Sigmoid colon (tissue), 6 donors: ENCODE measurements at regions not wholly inside any gene's neighbourhood (a gene's known extent, or its start where the extent isn't known, plus 50 kb on each side); places are given as distances from the start of the nearest gene placed in this dataset.

Experiments used
- DNase-seq: peaks from one replicate; pipeline ENCODE4 v3.0.0-alpha.2; 2019
- H3K27ac ChIP-seq, 4 donors: fragments of 200-600 bp; sonication (generic); one replicate each; pipeline ENCODE4 v1.5.1; 2016 to 2019; ENCODE audit warnings: mild to moderate bottlenecking in 1 of 4
- H3K27me3 ChIP-seq, 3 donors: fragments of 200-600 bp; sonication (generic); one replicate each; pipeline ENCODE4 v1.5.1; 2019; ENCODE audit warnings: mild to moderate bottlenecking in 1 of 3
- H3K36me3 ChIP-seq, 4 donors: fragments of 200-600 bp; sonication (generic); one replicate each; pipeline ENCODE4 v1.5.1; 2016 to 2019
- H3K4me1 ChIP-seq, 4 donors: fragments of 200-600 bp; sonication (generic); one replicate each; pipeline ENCODE4 v1.5.1; 2017 to 2019
- H3K4me3 ChIP-seq, 4 donors: fragments of 200-600 bp; sonication (generic); one replicate each; pipeline ENCODE4 v1.5.1; 2017 to 2019; ENCODE audit warnings: mild to moderate bottlenecking in 2 of 4, moderate library complexity in 1 of 4
- H3K9me3 ChIP-seq, 4 donors: fragments of 200-600 bp in 3 of 4; sonication (generic) in 3 of 4; one replicate each; pipeline versions ENCODE4 v1.5.1 to v1.6.1; 2013 to 2019
- EP300 ChIP-seq, 4 donors: sonication (generic); formaldehyde crosslinking; IDR thresholded peaks; one replicate each; pipeline ENCODE4 v1.6.1; 2017; ENCODE audit warnings: antibody characterized with exemption in 4 of 4
- POLR2A ChIP-seq, 2 donors: fragments of 450-650 bp; IDR thresholded peaks; one replicate each; pipeline ENCODE4 v1.6.1; 2016; ENCODE audit warnings: antibody characterized with exemption in 2 of 2, mild to moderate bottlenecking in 2 of 2, moderate library complexity in 2 of 2
- POLR2AphosphoS5 ChIP-seq, 4 donors: sonication (generic); formaldehyde crosslinking; IDR thresholded peaks; one replicate each; pipeline ENCODE4 v1.6.1; 2017; ENCODE audit warnings: antibody characterized with exemption in 4 of 4
- WGBS, 2 donors: extraction: QIAGEN DNeasy Blood & Tissue Kit; methylation state at CpG; one replicate each; pipeline ENCODE4 v1.1.7; 2013; 5-methylcytosine and 5-hydroxymethylcytosine counted together
- intact Hi-C: fragments of 100-400 bp; cut with DNase I; formaldehyde crosslinking; loops from one replicate; pipeline ENCODE4 v1.15.1; 2023
- TF ChIP-seq, protein P1 (sequence below), 4 experiments: fragments of 450-650 bp in 3 of 4; fragments of 200-600 bp in 1 of 4; IDR thresholded peaks; one replicate each; pipeline ENCODE4 v1.5.1; 2016 to 2019; ENCODE audit warnings: antibody characterized with exemption in 4 of 4, mild to moderate bottlenecking in 3 of 4, moderate library complexity in 2 of 4
- donor health status: healthy with polysubstance abuse.
- donor health status: healthy.

DNA sequence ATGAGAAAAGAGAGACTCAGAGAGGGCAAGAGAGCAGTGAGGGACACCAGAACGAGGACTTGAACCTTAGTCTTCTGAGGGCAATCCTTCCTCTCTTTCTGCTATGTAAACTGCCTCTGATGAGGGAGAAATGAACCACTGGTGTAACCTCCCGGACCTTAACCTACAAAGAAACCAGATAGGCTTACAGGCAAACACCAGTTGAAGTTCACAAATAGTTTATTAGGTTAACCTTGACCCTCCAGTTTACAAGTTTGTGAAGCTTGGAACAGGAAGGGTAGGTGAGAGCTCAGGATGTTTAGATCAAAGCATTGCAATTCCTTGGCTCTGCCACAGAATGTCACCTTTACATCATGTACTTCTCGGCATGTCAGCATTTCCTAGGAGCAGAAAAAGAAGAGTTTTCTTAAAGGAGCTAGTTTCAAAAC lies 486.4 kb upstream of the SPRED2 start:
- Histone ChIP-seq H3K36me3 (no peaks in the 10 kb centered on the region), H3K27me3 (no peaks in the 10 kb centered on the region), H3K9me3 (no peaks in the 10 kb centered on the region), H3K4me3 (no peak overlapping the region), H3K4me1 (peaks cover 0 to 30% (median 22%) of the 10 kb centered on the region in 4 donors), H3K27ac (peak overlapping the region in 2 of 4 donors; percentile 34 to 54)
- intact Hi-C loops = loop anchor here (10.0 kb wide), 1 partner anchor 506 kb away; no protein-coding TSS in a partner anchor
- DNase-seq = no peak
- 24 to 58% methylated on average over 3 of the region's 3 CpGs for WGBS, 2 donors
- no peak for TF ChIP-seq EP300 (IDR thresholded peaks at IDR 0.05)
- TF ChIP-seq, protein P1, sequence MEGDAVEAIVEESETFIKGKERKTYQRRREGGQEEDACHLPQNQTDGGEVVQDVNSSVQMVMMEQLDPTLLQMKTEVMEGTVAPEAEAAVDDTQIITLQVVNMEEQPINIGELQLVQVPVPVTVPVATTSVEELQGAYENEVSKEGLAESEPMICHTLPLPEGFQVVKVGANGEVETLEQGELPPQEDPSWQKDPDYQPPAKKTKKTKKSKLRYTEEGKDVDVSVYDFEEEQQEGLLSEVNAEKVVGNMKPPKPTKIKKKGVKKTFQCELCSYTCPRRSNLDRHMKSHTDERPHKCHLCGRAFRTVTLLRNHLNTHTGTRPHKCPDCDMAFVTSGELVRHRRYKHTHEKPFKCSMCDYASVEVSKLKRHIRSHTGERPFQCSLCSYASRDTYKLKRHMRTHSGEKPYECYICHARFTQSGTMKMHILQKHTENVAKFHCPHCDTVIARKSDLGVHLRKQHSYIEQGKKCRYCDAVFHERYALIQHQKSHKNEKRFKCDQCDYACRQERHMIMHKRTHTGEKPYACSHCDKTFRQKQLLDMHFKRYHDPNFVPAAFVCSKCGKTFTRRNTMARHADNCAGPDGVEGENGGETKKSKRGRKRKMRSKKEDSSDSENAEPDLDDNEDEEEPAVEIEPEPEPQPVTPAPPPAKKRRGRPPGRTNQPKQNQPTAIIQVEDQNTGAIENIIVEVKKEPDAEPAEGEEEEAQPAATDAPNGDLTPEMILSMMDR (IDR thresholded peaks at IDR 0.05) = no peak
- TF ChIP-seq POLR2AphosphoS5 (IDR thresholded peaks at IDR 0.05) = no peak
- TF ChIP-seq POLR2A (IDR thresholded peaks at IDR 0.05) = no peak

DNA sequence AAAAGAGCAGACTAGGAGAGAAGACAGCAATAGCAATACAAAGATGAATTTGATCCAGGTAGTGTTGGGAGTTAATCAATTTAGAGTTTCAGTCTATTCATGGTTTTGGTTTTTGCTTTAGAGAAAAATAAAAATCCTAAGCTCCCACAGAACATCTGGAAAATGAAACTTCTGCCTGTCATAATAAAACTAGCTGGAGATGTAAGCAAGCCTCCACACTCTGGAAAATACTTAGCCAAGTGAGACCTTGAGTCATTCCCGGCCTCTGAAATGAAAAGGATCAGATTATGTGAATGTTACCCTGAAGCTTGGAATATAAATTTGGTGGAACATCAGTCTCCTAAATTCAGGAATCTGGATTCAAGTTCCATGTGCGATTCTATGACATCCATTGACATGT lies 485.6 kb upstream of the SPRED2 start:
- Histone ChIP-seq H3K9me3 (no peaks in the 10 kb centered on the region), H3K27me3 (no peaks in the 10 kb centered on the region), H3K4me1 (peaks cover 0 to 30% (median 22%) of the 10 kb centered on the region in 4 donors), H3K36me3 (no peaks in the 10 kb centered on the region), H3K4me3 (no peak overlapping the region), H3K27ac (peak overlapping the region in 3 of 4 donors; percentile 3 to 54 (median 34))
- DNase-seq = no peak
- WGBS, 2 donors = 72 to 75% methylated on average over 2 of the region's 2 CpGs
- intact Hi-C loops = loop anchor here (10.0 kb wide), 1 partner anchor 507 kb away; no protein-coding TSS in a partner anchor
- TF ChIP-seq POLR2A (IDR thresholded peaks at IDR 0.05) = no peak
- TF ChIP-seq POLR2AphosphoS5 (IDR thresholded peaks at IDR 0.05) = peak; percentile 57 to 89 (median 82)
- TF ChIP-seq, protein P1 (IDR thresholded peaks at IDR 0.05) = no peak

DNA sequence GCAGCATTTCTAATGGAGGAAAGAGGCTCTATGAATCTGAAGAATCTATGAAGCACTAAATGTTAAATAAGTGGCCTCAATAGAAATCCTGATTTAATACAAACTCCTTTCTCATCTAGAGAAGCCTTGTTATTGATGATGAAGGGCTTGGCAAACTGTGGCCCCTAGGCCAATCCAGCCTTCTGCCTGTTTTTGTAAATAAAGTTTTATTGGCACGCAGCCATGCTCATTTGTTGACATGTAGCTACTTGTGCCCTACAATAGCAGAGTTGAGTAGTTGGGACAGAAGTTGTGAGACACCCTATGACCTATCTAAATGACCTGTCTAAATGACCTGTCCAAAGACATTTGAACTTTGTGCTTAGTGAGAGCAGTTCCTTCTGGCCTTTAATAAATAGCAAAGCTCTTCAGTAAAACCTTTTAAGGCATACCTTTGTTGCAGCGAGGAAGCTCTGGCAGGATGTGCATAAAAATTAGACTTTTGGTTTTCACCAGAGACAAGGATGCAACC lies 484.4 kb upstream of the SPRED2 start:
- 82 to 89% methylated on average over 2 of the region's 2 CpGs for WGBS, 2 donors
- DNase-seq = no peak
- intact Hi-C loops = loop anchor here (10.0 kb wide), 1 partner anchor 508 kb away; no protein-coding TSS in a partner anchor
- Histone ChIP-seq H3K27ac (no peak overlapping the region), H3K4me3 (no peak overlapping the region), H3K4me1 (peaks cover 0 to 30% (median 18%) of the 10 kb centered on the region in 4 donors), H3K9me3 (no peaks in the 10 kb centered on the region), H3K36me3 (no peaks in the 10 kb centered on the region), H3K27me3 (no peaks in the 10 kb centered on the region)
- TF ChIP-seq EP300 (IDR thresholded peaks at IDR 0.05) (no peak), POLR2A (IDR thresholded peaks at IDR 0.05) (no peak), POLR2AphosphoS5 (IDR thresholded peaks at IDR 0.05) (no peak)
- TF ChIP-seq, protein P1 (IDR thresholded peaks at IDR 0.05) = no peak

DNA sequence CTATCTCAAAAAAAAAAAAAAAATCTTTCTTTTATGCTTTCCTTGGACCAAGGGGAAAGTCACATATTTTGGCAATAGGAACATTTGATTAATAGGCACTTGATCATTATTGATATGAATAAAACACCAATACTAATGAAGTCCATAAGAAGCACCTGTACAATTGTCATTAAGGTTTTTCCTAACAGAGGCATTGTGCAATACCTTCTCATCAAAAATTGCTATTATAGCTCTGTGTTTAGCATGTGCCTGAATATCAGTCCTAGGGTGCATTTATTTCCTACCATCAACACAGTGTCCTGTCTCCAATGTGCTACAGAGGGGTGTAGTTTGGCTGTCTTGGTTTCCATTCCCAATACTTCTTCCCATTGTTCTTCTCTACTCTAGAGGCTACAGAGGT lies 483.8 kb upstream of the SPRED2 start:
- TF ChIP-seq EP300 (IDR thresholded peaks at IDR 0.05) (no peak), POLR2AphosphoS5 (IDR thresholded peaks at IDR 0.05) (no peak), POLR2A (IDR thresholded peaks at IDR 0.05) (no peak)
- TF ChIP-seq, protein P1 (IDR thresholded peaks at IDR 0.05) = no peak

More for the DNA sequence above, 483.8 kb upstream of the SPRED2 start:
- DNase-seq = no peak
- Histone ChIP-seq H3K4me1 (peaks cover 0 to 30% (median 18%) of the 10 kb centered on the region in 4 donors), H3K27me3 (no peaks in the 10 kb centered on the region), H3K9me3 (no peaks in the 10 kb centered on the region), H3K36me3 (no peaks in the 10 kb centered on the region), H3K27ac (no peak overlapping the region), H3K4me3 (no peak overlapping the region)
- intact Hi-C loops = loop anchor here (10.0 kb wide), 1 partner anchor 509 kb away; no protein-coding TSS in a partner anchor
